HFFc6 (cell line): ENCODE measurements at regions not wholly inside any gene's neighbourhood (a gene's known extent, or its start where the extent isn't known, plus 50 kb on each side); places are given as distances from the start of the nearest gene placed in this dataset.

Source experiments
- DNase-seq: peaks from one replicate; pipeline ENCODE4 v3.0.0-alpha.2; 2018
- H3K27ac Mint-ChIP-seq: 2 replicates; pipeline ENCODE4 v1.8.0; 2020; ENCODE audit warnings: mild to moderate bottlenecking, mixed read lengths
- H3K27me3 Mint-ChIP-seq: 2 replicates; pipeline ENCODE4 v1.8.0; 2021; ENCODE audit warnings: mild to moderate bottlenecking, moderate library complexity, mixed read lengths; ENCODE audit not compliant: insufficient read depth
- H3K36me3 Mint-ChIP-seq: 2 replicates; pipeline ENCODE4 v1.8.0; 2021; ENCODE audit warnings: low read depth, mixed read lengths
- H3K4me1 Mint-ChIP-seq: 2 replicates; pipeline ENCODE4 v1.8.0; 2020; ENCODE audit warnings: low read depth, mixed read lengths
- H3K4me3 Mint-ChIP-seq: 2 replicates; pipeline ENCODE4 v1.8.0; 2020; ENCODE audit warnings: mild to moderate bottlenecking, moderate library complexity, mixed read lengths
- H3K9me3 Mint-ChIP-seq: 2 replicates; pipeline ENCODE4 v1.8.0; 2020; ENCODE audit warnings: mild to moderate bottlenecking, mixed read lengths
- TF ChIP-seq, protein P1 (sequence below): fragments of 200-600 bp; sonication (generic); IDR thresholded peaks from 2 replicates; pipeline ENCODE4 v1.5.0; 2021; ENCODE audit warnings: antibody characterized with exemption, mild to moderate bottlenecking

DNA sequence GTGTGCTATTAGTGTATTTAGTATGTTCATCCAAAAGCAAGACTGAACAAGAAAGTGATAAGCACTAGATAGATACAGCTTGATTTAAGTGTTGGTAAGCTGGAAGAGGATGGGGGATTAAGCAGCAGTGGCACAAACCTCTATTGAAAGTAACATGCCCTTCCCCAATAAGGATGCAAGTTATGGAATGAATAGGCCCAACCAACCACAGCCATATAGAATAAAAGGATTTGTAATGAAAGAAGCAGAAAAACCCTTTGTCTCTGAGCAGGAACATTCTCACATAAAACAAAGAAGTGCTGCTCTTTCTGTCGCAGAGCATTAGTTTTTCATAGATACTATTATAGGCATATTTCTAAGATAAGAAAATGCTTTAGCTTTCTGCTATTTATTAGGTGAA lies 310.7 kb downstream of the IPO8 start:
- Mint-ChIP-seq H3K9me3 (peaks cover 28% of the 10 kb centered on the region), H3K4me3 (no peak overlapping the region), H3K36me3 (peaks cover 4% of the 10 kb centered on the region; the same call in 1 of the 2 replicates), H3K4me1 (no peaks in the 10 kb centered on the region), H3K27ac (no peak overlapping the region), H3K27me3 (no peaks in the 10 kb centered on the region)
- TF ChIP-seq, protein P1, sequence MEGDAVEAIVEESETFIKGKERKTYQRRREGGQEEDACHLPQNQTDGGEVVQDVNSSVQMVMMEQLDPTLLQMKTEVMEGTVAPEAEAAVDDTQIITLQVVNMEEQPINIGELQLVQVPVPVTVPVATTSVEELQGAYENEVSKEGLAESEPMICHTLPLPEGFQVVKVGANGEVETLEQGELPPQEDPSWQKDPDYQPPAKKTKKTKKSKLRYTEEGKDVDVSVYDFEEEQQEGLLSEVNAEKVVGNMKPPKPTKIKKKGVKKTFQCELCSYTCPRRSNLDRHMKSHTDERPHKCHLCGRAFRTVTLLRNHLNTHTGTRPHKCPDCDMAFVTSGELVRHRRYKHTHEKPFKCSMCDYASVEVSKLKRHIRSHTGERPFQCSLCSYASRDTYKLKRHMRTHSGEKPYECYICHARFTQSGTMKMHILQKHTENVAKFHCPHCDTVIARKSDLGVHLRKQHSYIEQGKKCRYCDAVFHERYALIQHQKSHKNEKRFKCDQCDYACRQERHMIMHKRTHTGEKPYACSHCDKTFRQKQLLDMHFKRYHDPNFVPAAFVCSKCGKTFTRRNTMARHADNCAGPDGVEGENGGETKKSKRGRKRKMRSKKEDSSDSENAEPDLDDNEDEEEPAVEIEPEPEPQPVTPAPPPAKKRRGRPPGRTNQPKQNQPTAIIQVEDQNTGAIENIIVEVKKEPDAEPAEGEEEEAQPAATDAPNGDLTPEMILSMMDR = no peak
- DNase-seq = no peak

DNA sequence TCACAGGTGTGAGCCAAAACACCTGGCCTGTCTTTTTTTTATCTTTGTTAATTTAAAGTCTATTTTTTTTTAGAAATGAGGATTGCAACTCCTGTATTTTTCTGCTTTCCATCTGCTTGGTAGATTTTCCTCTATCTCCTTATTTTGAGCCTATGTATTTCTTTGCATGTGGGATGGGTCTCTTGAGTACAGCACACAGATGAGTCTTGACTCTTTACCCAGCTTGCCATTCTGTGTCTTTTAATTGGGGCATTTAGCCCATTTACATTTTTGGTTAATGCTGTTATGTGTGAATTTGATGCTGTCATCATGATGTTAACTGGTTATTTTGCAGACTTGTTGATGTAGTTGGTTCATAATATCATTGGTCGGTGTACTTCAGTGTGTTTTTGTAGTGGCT lies 317.4 kb downstream of the IPO8 start:
- TF ChIP-seq, protein P1 = no peak
- Mint-ChIP-seq H3K4me3 (no peak overlapping the region), H3K27me3 (no peaks in the 10 kb centered on the region), H3K36me3 (peaks cover 4% of the 10 kb centered on the region; the same call in 1 of the 2 replicates), H3K9me3 (peaks cover 43% of the 10 kb centered on the region), H3K27ac (no peak overlapping the region), H3K4me1 (no peaks in the 10 kb centered on the region)
- DNase-seq = no peak

DNA sequence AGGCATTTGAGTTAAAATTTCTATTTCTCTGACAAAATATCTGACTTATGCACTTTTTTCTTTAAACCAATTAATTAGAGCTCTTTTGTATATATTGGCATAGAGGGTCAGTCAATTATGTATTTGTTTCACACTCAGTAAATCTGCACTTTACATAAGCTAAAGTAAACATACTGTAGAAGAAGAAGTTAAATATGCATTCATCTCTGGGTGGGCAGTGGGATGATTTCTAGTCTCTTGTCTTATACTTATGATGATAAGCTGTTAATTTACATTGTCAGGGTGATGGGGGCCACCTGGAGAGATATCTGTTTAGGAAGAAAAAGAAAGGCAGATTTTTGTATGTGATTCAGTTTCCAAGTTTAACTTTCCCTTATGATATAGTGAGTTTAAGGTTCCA lies 330.8 kb downstream of the IPO8 start:
- H3K27me3 Mint-ChIP-seq = no peaks in the 10 kb centered on the region
- DNase-seq = no peak
- H3K4me3 Mint-ChIP-seq = no peak overlapping the region
- no peak overlapping the region for H3K27ac Mint-ChIP-seq
- H3K9me3 Mint-ChIP-seq = peaks cover 40% of the 10 kb centered on the region
- no peaks in the 10 kb centered on the region for H3K4me1 Mint-ChIP-seq
- TF ChIP-seq, protein P1 = no peak
- H3K36me3 Mint-ChIP-seq = no peaks in the 10 kb centered on the region

DNA sequence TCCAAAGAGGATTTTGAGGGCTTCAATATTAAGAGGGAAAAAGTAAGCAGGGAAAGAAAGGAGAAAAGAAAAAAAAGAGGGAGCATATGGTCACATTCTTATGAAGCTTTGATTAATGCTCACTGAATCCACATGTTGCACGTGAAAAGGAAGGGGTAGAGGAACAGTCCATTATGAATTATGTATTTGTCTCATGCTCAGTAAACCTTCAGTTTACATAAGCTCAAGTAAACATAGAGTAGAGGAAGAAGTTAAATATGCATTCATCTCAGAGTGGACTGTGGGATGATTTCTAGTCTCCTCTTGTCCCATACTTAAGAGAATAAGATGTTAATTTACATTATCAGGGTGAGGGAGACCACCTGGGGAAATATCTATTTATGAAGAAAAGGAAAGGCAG lies 334.5 kb downstream of the IPO8 start:
- DNase-seq = no peak
- H3K27me3 Mint-ChIP-seq = no peaks in the 10 kb centered on the region
- H3K4me1 Mint-ChIP-seq = no peaks in the 10 kb centered on the region
- H3K36me3 Mint-ChIP-seq = no peaks in the 10 kb centered on the region
- H3K27ac Mint-ChIP-seq = no peak overlapping the region
- TF ChIP-seq, protein P1 = no peak
- H3K9me3 Mint-ChIP-seq = peaks cover 31% of the 10 kb centered on the region
- H3K4me3 Mint-ChIP-seq = no peak overlapping the region

DNA sequence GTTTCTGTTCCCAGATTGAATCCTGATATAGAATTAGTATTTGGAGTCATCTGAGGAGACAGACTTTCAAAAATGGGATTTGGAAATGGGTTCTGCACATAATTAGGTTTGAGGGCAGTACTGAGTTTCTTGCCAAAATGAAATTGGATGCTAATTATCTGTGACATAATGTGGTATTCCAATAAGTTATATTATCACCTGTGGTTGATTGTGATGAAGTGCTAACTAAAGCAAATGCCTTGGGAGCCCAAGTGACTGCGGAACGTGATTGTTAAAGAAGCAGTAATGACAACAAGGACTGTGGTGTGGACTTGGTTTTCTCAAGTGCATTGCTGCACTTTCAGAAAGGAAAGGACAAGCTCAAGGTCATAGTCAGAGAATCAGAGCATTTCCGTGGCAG lies 337.0 kb downstream of the IPO8 start:
- Mint-ChIP-seq H3K27ac (no peak overlapping the region), H3K36me3 (no peaks in the 10 kb centered on the region), H3K9me3 (peaks cover 43% of the 10 kb centered on the region), H3K4me1 (no peaks in the 10 kb centered on the region), H3K27me3 (no peaks in the 10 kb centered on the region), H3K4me3 (no peak overlapping the region)
- TF ChIP-seq, protein P1 = no peak
- no peak for DNase-seq
